ENCODE measurements at regions not wholly inside any gene's neighbourhood (a gene's known extent, or its start where the extent isn't known, plus 50 kb on each side); places are given as distances from the start of the nearest gene placed in this dataset.

DNA sequence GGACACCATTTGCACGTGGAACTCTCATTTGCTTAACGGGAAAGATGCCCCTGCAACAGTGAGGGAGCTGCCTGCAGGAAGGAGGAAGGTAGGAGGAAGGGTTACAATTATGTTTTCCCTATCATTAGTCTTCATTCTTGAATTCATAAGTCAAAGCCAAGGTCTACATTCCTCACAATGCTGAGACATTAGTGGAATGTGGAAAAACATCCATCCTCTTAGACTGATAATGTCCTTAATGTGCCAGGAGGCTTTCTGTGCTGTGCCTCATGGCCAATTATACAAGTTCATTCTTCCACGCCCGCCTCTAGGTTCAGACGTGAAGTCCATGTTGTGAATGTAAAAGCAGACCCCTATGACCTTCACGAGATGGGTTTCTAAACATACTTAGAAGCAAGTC is 1212.4 kb upstream of the TMEM132C start:
- peaks cover 9% of the 10 kb centered on the region for H3K9me3 Mint-ChIP-seq
- H3K36me3 Mint-ChIP-seq: no peaks in the 10 kb centered on the region
- TF ChIP-seq, protein P1, sequence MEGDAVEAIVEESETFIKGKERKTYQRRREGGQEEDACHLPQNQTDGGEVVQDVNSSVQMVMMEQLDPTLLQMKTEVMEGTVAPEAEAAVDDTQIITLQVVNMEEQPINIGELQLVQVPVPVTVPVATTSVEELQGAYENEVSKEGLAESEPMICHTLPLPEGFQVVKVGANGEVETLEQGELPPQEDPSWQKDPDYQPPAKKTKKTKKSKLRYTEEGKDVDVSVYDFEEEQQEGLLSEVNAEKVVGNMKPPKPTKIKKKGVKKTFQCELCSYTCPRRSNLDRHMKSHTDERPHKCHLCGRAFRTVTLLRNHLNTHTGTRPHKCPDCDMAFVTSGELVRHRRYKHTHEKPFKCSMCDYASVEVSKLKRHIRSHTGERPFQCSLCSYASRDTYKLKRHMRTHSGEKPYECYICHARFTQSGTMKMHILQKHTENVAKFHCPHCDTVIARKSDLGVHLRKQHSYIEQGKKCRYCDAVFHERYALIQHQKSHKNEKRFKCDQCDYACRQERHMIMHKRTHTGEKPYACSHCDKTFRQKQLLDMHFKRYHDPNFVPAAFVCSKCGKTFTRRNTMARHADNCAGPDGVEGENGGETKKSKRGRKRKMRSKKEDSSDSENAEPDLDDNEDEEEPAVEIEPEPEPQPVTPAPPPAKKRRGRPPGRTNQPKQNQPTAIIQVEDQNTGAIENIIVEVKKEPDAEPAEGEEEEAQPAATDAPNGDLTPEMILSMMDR (IDR thresholded peaks at IDR 0.05; ENCODE audit: unreplicated experiment): no peak
- no peaks in the 10 kb centered on the region for H3K27me3 Mint-ChIP-seq (ENCODE audit: low read depth)
- H3K4me3 Mint-ChIP-seq: no peak overlapping the region
- DNase-seq (ENCODE audit: low spot score in 2 of 2, unreplicated experiment in 2 of 2): no peak
- peaks cover 15% of the 10 kb centered on the region for H3K4me1 Mint-ChIP-seq
- peak overlapping the region; percentile 55 for H3K27ac Mint-ChIP-seq

DNA sequence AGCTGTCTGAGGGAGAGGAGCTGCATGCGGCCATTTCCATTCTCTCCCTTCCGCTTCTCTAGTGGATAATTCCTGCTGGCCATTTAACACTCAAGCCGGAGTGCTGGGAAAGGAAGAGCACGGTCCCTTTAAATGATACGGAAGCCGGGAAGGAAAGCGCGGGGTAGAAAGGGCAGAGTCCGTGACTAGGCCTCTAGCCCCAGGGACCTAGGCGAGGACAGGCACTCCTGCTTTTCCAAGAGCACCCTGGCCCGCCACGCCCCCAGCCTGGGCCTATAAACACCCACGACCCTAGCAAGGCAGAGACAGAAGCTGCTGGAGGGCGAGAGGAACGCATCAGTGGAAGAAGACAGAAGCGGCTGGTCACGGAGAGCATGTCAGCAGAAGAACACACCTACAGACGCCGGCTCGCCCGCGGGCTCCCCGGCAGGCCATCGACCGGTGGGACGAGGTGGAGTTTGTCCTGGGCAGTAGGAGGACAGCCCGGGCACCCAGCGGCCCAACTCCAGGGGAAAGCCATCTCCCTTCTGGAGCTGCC is 1206.6 kb upstream of the TMEM132C start:
- TF ChIP-seq, protein P1 (IDR thresholded peaks at IDR 0.05; ENCODE audit: unreplicated experiment): no peak

DNA sequence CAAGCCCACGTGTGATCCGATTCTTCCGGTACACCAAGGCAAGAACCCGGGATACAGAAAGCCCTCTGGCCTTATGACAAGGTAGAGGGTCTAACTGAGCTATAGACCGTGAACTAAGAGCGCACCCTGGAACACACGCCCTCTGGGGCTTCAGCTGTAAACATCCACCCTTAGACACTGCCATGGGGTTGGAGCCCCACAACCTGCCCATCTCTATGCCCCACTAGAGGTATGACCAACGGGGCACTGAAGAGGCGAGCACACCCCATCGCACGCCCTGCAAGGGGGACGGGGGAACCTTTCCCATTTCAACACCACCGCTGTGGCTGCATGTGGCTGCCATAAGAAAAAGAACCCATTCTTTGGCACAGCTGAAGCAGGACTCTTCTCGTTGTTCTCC is 1206.0 kb upstream of the TMEM132C start:
- TF ChIP-seq, protein P1 (IDR thresholded peaks at IDR 0.05; ENCODE audit: unreplicated experiment): no peak
- no peaks in the 10 kb centered on the region for H3K27me3 Mint-ChIP-seq (ENCODE audit: low read depth)

More for the DNA sequence above, 1206.6 kb upstream of the TMEM132C start:
- Mint-ChIP-seq H3K9me3 (no peaks in the 10 kb centered on the region), H3K27ac (no peak overlapping the region), H3K27me3 (ENCODE audit: low read depth) (no peaks in the 10 kb centered on the region), H3K4me3 (no peak overlapping the region), H3K4me1 (peaks cover under 1% of the 10 kb centered on the region), H3K36me3 (no peaks in the 10 kb centered on the region)
- DNase-seq (ENCODE audit: low spot score in 2 of 2, unreplicated experiment in 2 of 2): no peak

DNA sequence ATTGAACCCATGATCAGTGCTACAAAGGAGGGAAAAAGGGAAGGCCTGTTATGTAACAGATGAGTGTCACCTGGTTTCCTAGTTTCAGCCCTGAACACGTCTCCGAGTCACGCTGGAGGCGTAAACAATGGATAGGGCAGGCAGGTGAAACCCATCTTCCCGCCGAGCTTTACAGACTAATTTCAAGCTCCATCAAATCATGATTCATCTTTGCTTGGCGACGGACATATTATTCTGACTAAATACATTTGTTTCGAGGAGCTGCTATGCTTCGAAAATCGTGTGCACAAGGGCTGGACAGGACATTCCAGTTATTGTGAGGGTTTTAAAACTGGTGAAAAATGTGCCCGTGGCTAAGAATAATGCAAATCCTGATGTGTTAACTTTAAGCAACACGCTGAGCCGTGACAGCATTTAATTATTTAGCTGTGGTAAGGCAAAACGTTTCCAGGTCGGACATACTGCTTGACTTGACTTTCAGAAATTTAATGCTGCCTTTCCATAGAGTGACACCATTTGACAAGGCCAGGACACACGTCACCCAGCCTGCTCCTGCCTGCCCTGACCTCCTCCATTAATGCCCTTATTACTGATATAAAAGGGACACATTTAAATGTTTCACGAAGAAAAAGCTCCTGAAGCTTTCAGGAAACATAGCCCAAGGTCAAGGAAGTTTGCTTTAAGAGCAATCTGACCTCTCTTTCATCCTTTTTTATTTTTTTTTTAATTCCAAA is 1203.5 kb upstream of the TMEM132C start:
- no peaks in the 10 kb centered on the region for H3K9me3 Mint-ChIP-seq
- H3K4me1 Mint-ChIP-seq: no peaks in the 10 kb centered on the region
- no peak overlapping the region for H3K27ac Mint-ChIP-seq
- TF ChIP-seq, protein P1 (IDR thresholded peaks at IDR 0.05; ENCODE audit: unreplicated experiment): no peak
- DNase-seq (ENCODE audit: low spot score in 2 of 2, unreplicated experiment in 2 of 2): no peak
- H3K27me3 Mint-ChIP-seq (ENCODE audit: low read depth): no peaks in the 10 kb centered on the region
- H3K4me3 Mint-ChIP-seq: no peak overlapping the region
- H3K36me3 Mint-ChIP-seq: no peaks in the 10 kb centered on the region

More for the DNA sequence above, 1206.0 kb upstream of the TMEM132C start:
- H3K4me1 Mint-ChIP-seq: no peaks in the 10 kb centered on the region
- H3K4me3 Mint-ChIP-seq: no peak overlapping the region
- DNase-seq (ENCODE audit: low spot score in 2 of 2, unreplicated experiment in 2 of 2): no peak
- no peaks in the 10 kb centered on the region for H3K9me3 Mint-ChIP-seq
- no peak overlapping the region for H3K27ac Mint-ChIP-seq
- H3K36me3 Mint-ChIP-seq: no peaks in the 10 kb centered on the region

DNA sequence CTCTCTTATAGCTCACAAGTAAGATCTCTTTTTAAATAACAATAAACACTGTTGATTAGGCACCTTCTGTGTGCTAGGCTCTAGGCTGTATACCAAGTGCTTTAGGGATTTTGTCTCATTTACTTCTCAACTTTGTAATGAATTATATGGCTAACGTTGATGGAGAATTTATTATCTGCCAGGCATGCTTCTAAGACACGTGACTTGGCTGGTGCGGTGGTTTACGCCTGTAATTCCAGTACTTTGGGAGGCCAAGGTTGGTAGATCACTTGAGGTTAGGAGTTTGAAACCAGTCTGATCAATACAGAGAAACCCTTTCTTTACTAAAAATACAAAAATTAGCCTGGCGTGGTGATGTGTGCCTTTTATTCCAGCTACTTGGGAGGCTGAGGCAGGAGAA is 1202.8 kb upstream of the TMEM132C start:
- TF ChIP-seq, protein P1 (IDR thresholded peaks at IDR 0.05; ENCODE audit: unreplicated experiment): no peak
- Mint-ChIP-seq H3K27me3 (ENCODE audit: low read depth) (no peaks in the 10 kb centered on the region), H3K36me3 (no peaks in the 10 kb centered on the region), H3K4me1 (no peaks in the 10 kb centered on the region), H3K4me3 (no peak overlapping the region), H3K9me3 (no peaks in the 10 kb centered on the region), H3K27ac (no peak overlapping the region)
- no peak for DNase-seq (ENCODE audit: low spot score in 2 of 2, unreplicated experiment in 2 of 2)

Measured in mesothelial cell of epicardium (in vitro differentiated cells).